SK-N-SH treated with all-trans-retinoic acid at 6 μM for 48 hours (cell line): ENCODE measurements at regions not wholly inside any gene's neighbourhood (a gene's known extent, or its start where the extent isn't known, plus 50 kb on each side); places are given as distances from the start of the nearest gene placed in this dataset.

ENCODE experiments used
- ARNTL ChIP-seq: fragments of 450-650 bp; formaldehyde crosslinking; IDR thresholded peaks from 2 replicates; pipeline ENCODE4 v1.5.0; 2020; ENCODE audit warnings: low read depth, mild to moderate bottlenecking, moderate library complexity, borderline replicate concordance
- POU6F1 ChIP-seq: fragments of 250-450 bp; sonication (Bioruptor Pico); IDR thresholded peaks from 2 replicates; pipeline ENCODE4 v1.8.0; 2021; ENCODE audit warnings: low read depth, mild to moderate bottlenecking, moderate library complexity, borderline replicate concordance
- ZC3H10 ChIP-seq: fragments of 250-450 bp; sonication (Bioruptor Pico); IDR thresholded peaks from 2 replicates; pipeline ENCODE4 v1.5.1; 2021; ENCODE audit warnings: mild to moderate bottlenecking, moderate library complexity
- ZFP3 ChIP-seq: fragments of 250-450 bp; sonication (Bioruptor Pico); IDR thresholded peaks from 2 replicates; pipeline ENCODE4 v1.5.0; 2020; ENCODE audit warnings: mild to moderate bottlenecking, moderate library complexity
- TF ChIP-seq, protein P1 (sequence below): fragments of 250-450 bp; sonication (Bioruptor Pico); IDR thresholded peaks from 2 replicates; pipeline ENCODE4 v1.5.1; 2020; ENCODE audit warnings: low read depth, mild to moderate bottlenecking, moderate library complexity

GRCh38 chr2:129274918-129275317 is 704.5 kb upstream of the RAB6C start:
- TF ChIP-seq POU6F1 (no peak), ZC3H10 (CRISPR knock-in tag) (no peak), ZFP3 (no peak), ARNTL (CRISPR knock-in tag) (no peak)
- TF ChIP-seq, protein P1, sequence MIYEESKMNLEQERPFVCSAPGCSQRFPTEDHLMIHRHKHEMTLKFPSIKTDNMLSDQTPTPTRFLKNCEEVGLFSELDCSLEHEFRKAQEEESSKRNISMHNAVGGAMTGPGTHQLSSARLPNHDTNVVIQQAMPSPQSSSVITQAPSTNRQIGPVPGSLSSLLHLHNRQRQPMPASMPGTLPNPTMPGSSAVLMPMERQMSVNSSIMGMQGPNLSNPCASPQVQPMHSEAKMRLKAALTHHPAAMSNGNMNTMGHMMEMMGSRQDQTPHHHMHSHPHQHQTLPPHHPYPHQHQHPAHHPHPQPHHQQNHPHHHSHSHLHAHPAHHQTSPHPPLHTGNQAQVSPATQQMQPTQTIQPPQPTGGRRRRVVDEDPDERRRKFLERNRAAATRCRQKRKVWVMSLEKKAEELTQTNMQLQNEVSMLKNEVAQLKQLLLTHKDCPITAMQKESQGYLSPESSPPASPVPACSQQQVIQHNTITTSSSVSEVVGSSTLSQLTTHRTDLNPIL (CRISPR knock-in tag): no peak
